Loucy (cell line): ENCODE measurements at regions not wholly inside any gene's neighbourhood (a gene's known extent, or its start where the extent isn't known, plus 50 kb on each side); places are given as distances from the start of the nearest gene placed in this dataset.

Source experiments
- EZH2phosphoT487 ChIP-seq: fragments of 200-600 bp; IDR thresholded peaks from 2 replicates; pipeline ENCODE4 v1.6.1; 2018; ENCODE audit warnings: antibody characterized with exemption, mild to moderate bottlenecking, moderate library complexity, borderline replicate concordance
- TF ChIP-seq, protein P1 (sequence below): fragments of 200-600 bp; sonication (generic); conservative IDR thresholded peaks from 2 replicates; pipeline ENCODE4 v1.5.1; 2014; ENCODE audit warnings: mild to moderate bottlenecking, antibody characterized with exemption, low read length

DNA sequence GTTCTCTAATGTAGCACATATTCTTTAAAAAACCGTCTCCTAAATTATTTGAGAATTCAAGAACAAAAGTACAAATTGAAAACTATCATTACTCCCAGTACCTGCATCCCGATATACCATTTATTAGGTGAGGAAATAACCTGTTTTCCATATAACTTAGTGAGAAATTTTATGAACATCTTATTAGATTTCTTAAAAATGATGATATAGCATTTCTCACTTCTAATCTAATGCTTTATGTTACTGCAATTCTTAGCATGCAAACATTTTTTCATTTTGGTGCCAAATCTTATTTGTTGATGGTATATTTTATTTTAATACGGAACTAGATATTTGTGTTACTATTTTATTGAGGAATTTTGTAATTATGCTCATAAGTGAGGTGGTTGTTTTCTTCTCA lies 1321.3 kb upstream of the SLC10A2 start:
- TF ChIP-seq EZH2phosphoT487: no peak
- TF ChIP-seq, protein P1, sequence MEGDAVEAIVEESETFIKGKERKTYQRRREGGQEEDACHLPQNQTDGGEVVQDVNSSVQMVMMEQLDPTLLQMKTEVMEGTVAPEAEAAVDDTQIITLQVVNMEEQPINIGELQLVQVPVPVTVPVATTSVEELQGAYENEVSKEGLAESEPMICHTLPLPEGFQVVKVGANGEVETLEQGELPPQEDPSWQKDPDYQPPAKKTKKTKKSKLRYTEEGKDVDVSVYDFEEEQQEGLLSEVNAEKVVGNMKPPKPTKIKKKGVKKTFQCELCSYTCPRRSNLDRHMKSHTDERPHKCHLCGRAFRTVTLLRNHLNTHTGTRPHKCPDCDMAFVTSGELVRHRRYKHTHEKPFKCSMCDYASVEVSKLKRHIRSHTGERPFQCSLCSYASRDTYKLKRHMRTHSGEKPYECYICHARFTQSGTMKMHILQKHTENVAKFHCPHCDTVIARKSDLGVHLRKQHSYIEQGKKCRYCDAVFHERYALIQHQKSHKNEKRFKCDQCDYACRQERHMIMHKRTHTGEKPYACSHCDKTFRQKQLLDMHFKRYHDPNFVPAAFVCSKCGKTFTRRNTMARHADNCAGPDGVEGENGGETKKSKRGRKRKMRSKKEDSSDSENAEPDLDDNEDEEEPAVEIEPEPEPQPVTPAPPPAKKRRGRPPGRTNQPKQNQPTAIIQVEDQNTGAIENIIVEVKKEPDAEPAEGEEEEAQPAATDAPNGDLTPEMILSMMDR: no peak
